ENCODE measurements at regions not wholly inside any gene's neighbourhood (a gene's known extent, or its start where the extent isn't known, plus 50 kb on each side); places are given as distances from the start of the nearest gene placed in this dataset.

DNA sequence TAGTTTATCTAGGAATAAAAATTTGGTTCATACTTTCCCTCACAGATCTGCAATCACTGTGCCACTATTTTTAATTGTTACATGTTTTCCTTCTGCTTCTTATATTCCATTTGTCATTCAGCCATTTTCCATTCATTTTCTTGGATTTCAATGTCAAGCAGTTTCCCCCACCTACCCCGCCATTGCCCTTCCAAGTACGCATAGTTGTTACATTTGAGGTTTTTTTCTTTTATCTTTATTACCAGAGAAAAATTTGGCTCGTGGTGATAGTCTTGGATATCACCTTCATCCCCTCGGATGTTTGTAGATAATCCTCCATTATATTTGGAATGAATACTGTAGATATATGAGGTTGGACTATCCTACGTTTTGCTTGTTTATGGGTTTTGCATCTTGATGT lies 159.7 kb downstream of the CRPPA start (continued):
- TF ChIP-seq MEF2D (tag; conservative IDR thresholded peaks at IDR 0.05; ENCODE audit: low read depth) (peak; percentile 44; the same call in 1 of the 2 replicates), PML (IDR thresholded peaks at IDR 0.05; ENCODE audit: low read length) (peak; percentile 84), TAF1 (IDR thresholded peaks at IDR 0.05; ENCODE audit: control insufficient read depth, extremely low read depth, insufficient read depth, low read length, severe bottlenecking) (peak; percentile 26), ILK (tag; IDR thresholded peaks at IDR 0.05; ENCODE audit: borderline replicate concordance, low read depth) (no peak), POLR3G (IDR thresholded peaks at IDR 0.05; ENCODE audit: extremely low read depth, insufficient read length, insufficient replicate concordance) (no peak), ATF1 (CRISPR knock-in tag; IDR thresholded peaks at IDR 0.05) (no peak), ATF1 (tag; IDR thresholded peaks at IDR 0.05) (peak; percentile 33; the same call in 1 of the 2 replicates), EWSR1 (IDR thresholded peaks at IDR 0.05; ENCODE audit: borderline replicate concordance, low read depth, partially characterized antibody) (no peak), SREBF1 (IDR thresholded peaks at IDR 0.05; ENCODE audit: borderline replicate concordance, low read depth, low read length) (no peak), NCOA2 (IDR thresholded peaks at IDR 0.05; ENCODE audit: partially characterized antibody in 2 of 2) (peak in 1 of 2 experiments; percentile 51), HOXB6 (CRISPR knock-in tag; IDR thresholded peaks at IDR 0.05; ENCODE audit: borderline replicate concordance) (no peak)
- TF ChIP-seq, protein P1, sequence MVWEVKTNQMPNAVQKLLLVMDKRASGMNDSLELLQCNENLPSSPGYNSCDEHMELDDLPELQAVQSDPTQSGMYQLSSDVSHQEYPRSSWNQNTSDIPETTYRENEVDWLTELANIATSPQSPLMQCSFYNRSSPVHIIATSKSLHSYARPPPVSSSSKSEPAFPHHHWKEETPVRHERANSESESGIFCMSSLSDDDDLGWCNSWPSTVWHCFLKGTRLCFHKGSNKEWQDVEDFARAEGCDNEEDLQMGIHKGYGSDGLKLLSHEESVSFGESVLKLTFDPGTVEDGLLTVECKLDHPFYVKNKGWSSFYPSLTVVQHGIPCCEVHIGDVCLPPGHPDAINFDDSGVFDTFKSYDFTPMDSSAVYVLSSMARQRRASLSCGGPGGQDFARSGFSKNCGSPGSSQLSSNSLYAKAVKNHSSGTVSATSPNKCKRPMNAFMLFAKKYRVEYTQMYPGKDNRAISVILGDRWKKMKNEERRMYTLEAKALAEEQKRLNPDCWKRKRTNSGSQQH (CRISPR knock-in tag; IDR thresholded peaks at IDR 0.05), result 0 out of 2 replicates have a peak, but pooled peaks have one; percentile 60
- TF ChIP-seq, protein P2, sequence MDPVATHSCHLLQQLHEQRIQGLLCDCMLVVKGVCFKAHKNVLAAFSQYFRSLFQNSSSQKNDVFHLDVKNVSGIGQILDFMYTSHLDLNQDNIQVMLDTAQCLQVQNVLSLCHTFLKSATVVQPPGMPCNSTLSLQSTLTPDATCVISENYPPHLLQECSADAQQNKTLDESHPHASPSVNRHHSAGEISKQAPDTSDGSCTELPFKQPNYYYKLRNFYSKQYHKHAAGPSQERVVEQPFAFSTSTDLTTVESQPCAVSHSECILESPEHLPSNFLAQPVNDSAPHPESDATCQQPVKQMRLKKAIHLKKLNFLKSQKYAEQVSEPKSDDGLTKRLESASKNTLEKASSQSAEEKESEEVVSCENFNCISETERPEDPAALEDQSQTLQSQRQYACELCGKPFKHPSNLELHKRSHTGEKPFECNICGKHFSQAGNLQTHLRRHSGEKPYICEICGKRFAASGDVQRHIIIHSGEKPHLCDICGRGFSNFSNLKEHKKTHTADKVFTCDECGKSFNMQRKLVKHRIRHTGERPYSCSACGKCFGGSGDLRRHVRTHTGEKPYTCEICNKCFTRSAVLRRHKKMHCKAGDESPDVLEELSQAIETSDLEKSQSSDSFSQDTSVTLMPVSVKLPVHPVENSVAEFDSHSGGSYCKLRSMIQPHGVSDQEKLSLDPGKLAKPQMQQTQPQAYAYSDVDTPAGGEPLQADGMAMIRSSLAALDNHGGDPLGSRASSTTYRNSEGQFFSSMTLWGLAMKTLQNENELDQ (CRISPR knock-in tag; IDR thresholded peaks at IDR 0.05; ENCODE audit: borderline replicate concordance), result no peak
- TF ChIP-seq, protein P3, sequence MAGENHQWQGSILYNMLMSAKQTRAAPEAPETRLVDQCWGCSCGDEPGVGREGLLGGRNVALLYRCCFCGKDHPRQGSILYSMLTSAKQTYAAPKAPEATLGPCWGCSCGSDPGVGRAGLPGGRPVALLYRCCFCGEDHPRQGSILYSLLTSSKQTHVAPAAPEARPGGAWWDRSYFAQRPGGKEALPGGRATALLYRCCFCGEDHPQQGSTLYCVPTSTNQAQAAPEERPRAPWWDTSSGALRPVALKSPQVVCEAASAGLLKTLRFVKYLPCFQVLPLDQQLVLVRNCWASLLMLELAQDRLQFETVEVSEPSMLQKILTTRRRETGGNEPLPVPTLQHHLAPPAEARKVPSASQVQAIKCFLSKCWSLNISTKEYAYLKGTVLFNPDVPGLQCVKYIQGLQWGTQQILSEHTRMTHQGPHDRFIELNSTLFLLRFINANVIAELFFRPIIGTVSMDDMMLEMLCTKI (IDR thresholded peaks at IDR 0.05; ENCODE audit: partially characterized antibody), result no peak
